WTC11 (cell line): ENCODE measurements at regions not wholly inside any gene's neighbourhood (a gene's known extent, or its start where the extent isn't known, plus 50 kb on each side); places are given as distances from the start of the nearest gene placed in this dataset.

Experiments
- ATAC-seq: fragments of 200-7000 bp; cut with Tn5 transposase; 2 replicates; pipeline ENCODE4 v1.10.0; 2021; ENCODE audit warnings: mild to moderate bottlenecking, moderate library complexity
- CTCF ChIA-PET: fragments of 300-600 bp; sonication (Branson Sonifier 250); formaldehyde crosslinking; loops from one replicate; lab custom pipeline; 2021; ENCODE audit warnings: antibody characterized with exemption; lab: Charles Lee
- POLR2A ChIA-PET: fragments of 350-600 bp; sonication (Branson Sonifier 250); formaldehyde crosslinking; loops from one replicate; lab custom pipeline; 2021; ENCODE audit warnings: antibody characterized with exemption; lab: Charles Lee
- DNase-seq: peaks from one replicate; pipeline ENCODE4 v3.0.0; 2021; ENCODE audit warnings: low spot score
- H3K27ac Mint-ChIP-seq: 2 replicates; pipeline ENCODE4 v1.8.0; 2021; ENCODE audit warnings: mixed read lengths
- H3K27me3 Mint-ChIP-seq: 2 replicates; pipeline ENCODE4 v1.8.0; 2021; ENCODE audit warnings: low read depth, mild to moderate bottlenecking, moderate library complexity, mixed read lengths
- H3K36me3 Mint-ChIP-seq: 2 replicates; pipeline ENCODE4 v1.8.0; 2021; ENCODE audit warnings: mixed read lengths
- H3K4me1 Mint-ChIP-seq: 2 replicates; pipeline ENCODE4 v1.8.0; 2022; ENCODE audit warnings: mixed read lengths
- H3K4me3 Mint-ChIP-seq: 2 replicates; pipeline ENCODE4 v1.8.0; 2021; ENCODE audit warnings: mild to moderate bottlenecking, moderate library complexity, mixed read lengths
- H3K9me3 Mint-ChIP-seq: 2 replicates; pipeline ENCODE4 v1.8.0; 2021; ENCODE audit warnings: mixed read lengths
- GTF2I ChIP-seq: fragments of 250-450 bp; sonication (Bioruptor Pico); conservative IDR thresholded peaks from 2 replicates; pipeline ENCODE4 v1.4.0; 2021; ENCODE audit warnings: mild to moderate bottlenecking
- JUN ChIP-seq: sonication (generic); formaldehyde crosslinking; IDR thresholded peaks from 2 replicates; pipeline ENCODE4 v1.8.0; 2023; ENCODE audit warnings: mild to moderate bottlenecking, missing genetic modification reagents
- KAT7 ChIP-seq: sonication (generic); formaldehyde crosslinking; IDR thresholded peaks from 2 replicates; pipeline ENCODE4 v1.8.1; 2023; ENCODE audit warnings: missing genetic modification reagents, mild to moderate bottlenecking, borderline replicate concordance
- MYBL2 ChIP-seq: sonication (generic); formaldehyde crosslinking; IDR thresholded peaks from 2 replicates; pipeline ENCODE4 v1.8.1; 2023; ENCODE audit warnings: mild to moderate bottlenecking, moderate library complexity, missing genetic modification reagents
- NFYB ChIP-seq: sonication (generic); formaldehyde crosslinking; conservative IDR thresholded peaks from 2 replicates; pipeline ENCODE4 v1.8.0; 2022; ENCODE audit warnings: low read depth, missing genetic modification reagents
- NR1H2 ChIP-seq: sonication (generic); formaldehyde crosslinking; IDR thresholded peaks from 2 replicates; pipeline ENCODE4 v1.9.0; 2021; ENCODE audit warnings: mild to moderate bottlenecking, moderate library complexity, missing genetic modification reagents
- PRDM15 ChIP-seq: sonication (generic); formaldehyde crosslinking; IDR thresholded peaks from 2 replicates; pipeline ENCODE4 v1.8.0; 2022; ENCODE audit warnings: missing genetic modification reagents
- PRRX2 ChIP-seq: fragments of 250-450 bp; sonication (Bioruptor Pico); IDR thresholded peaks from 2 replicates; pipeline ENCODE4 v1.8.0; 2021; ENCODE audit warnings: mild to moderate bottlenecking
- SMAD3 ChIP-seq: sonication (generic); formaldehyde crosslinking; IDR thresholded peaks from 2 replicates; pipeline ENCODE4 v1.8.0; 2022; ENCODE audit warnings: missing genetic modification reagents, mild to moderate bottlenecking, borderline replicate concordance
- SMAD4 ChIP-seq: sonication (generic); formaldehyde crosslinking; IDR thresholded peaks from 2 replicates; pipeline ENCODE4 v1.8.0; 2022; ENCODE audit warnings: mild to moderate bottlenecking, missing genetic modification reagents
- SOX15 ChIP-seq: fragments of 250-450 bp; sonication (Bioruptor Pico); IDR thresholded peaks from 2 replicates; pipeline ENCODE4 v1.9.0; 2021; ENCODE audit warnings: mild to moderate bottlenecking
- TEAD4 ChIP-seq: sonication (generic); formaldehyde crosslinking; IDR thresholded peaks from 2 replicates; pipeline ENCODE4 v1.8.0; 2022; ENCODE audit warnings: mild to moderate bottlenecking, missing genetic modification reagents
- ZNF396 ChIP-seq: fragments of 250-450 bp; sonication (Bioruptor Pico); IDR thresholded peaks from 2 replicates; pipeline ENCODE4 v1.8.0; 2021; ENCODE audit warnings: mild to moderate bottlenecking, moderate library complexity, borderline replicate concordance
- ZNF671 ChIP-seq: fragments of 250-450 bp; sonication (Bioruptor Pico); IDR thresholded peaks from 2 replicates; pipeline ENCODE4 v1.8.0; 2021; ENCODE audit warnings: mild to moderate bottlenecking
- TF ChIP-seq, protein P1 (sequence below): fragments of 250-450 bp; sonication (Bioruptor Pico); IDR thresholded peaks from 2 replicates; pipeline ENCODE4 v1.9.0; 2021; ENCODE audit warnings: moderate library complexity, mild to moderate bottlenecking, inconsistent platforms, borderline replicate concordance
- TF ChIP-seq, protein P2 (sequence below): sonication (generic); formaldehyde crosslinking; IDR thresholded peaks from 2 replicates; pipeline ENCODE4 v1.8.1; 2023; ENCODE audit warnings: mild to moderate bottlenecking, moderate library complexity, missing genetic modification reagents
- TF ChIP-seq, protein P3 (sequence below): fragments of 250-450 bp; sonication (Bioruptor Pico); IDR thresholded peaks from 2 replicates; pipeline ENCODE4 v1.9.0; 2021; ENCODE audit warnings: mild to moderate bottlenecking
- TF ChIP-seq, protein P4 (sequence below): fragments of 250-450 bp; sonication (Bioruptor Pico); IDR thresholded peaks from 2 replicates; pipeline ENCODE4 v2.1.2; 2022; ENCODE audit warnings: mild to moderate bottlenecking, moderate library complexity
- TF ChIP-seq, protein P5 (sequence below): sonication (generic); formaldehyde crosslinking; IDR thresholded peaks from 2 replicates; pipeline ENCODE4 v1.8.1; 2022; ENCODE audit warnings: missing genetic modification reagents, borderline replicate concordance
- TF ChIP-seq, protein P6 (sequence below): fragments of 250-450 bp; sonication (Bioruptor Pico); IDR thresholded peaks from 2 replicates; pipeline ENCODE4 v1.9.0; 2021; ENCODE audit warnings: mild to moderate bottlenecking
- TF ChIP-seq, protein P7 (sequence below): sonication (generic); formaldehyde crosslinking; IDR thresholded peaks from 2 replicates; pipeline ENCODE4 v1.8.1; 2022; ENCODE audit warnings: low read depth, missing genetic modification reagents, borderline replicate concordance

DNA sequence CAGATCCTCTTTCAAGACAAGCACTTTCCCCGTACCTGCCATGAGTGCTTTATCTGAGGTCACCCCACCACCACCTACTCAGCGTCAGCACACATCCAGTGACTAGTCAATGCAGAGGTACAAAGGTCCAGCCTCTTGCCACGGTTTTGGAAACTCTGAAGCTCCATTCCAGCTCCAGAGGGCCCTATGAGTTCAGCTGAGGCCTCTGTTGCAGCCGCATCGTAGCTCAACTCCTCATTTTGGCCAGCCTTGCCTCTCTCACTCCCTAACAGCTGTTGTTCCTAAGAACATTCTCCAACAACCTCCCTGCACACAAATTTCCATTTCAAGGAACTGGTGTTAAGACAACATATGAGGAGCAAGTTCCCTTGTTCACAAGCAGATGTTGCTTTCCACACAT, 405.1 kb upstream of the PROK2 start:
- POLR2A ChIA-PET: no interaction called here
- no peak for ATAC-seq
- TF ChIP-seq, protein P1, sequence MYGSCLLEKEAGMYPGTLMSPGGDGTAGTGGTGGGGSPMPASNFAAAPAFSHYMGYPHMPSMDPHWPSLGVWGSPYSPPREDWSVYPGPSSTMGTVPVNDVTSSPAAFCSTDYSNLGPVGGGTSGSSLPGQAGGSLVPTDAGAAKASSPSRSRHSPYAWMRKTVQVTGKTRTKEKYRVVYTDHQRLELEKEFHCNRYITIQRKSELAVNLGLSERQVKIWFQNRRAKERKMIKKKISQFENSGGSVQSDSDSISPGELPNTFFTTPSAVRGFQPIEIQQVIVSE (CRISPR knock-in tag): no peak
- no peak for TF ChIP-seq KAT7 (CRISPR knock-in tag)
- TF ChIP-seq SMAD4 (CRISPR knock-in tag): no peak
- TF ChIP-seq, protein P2, sequence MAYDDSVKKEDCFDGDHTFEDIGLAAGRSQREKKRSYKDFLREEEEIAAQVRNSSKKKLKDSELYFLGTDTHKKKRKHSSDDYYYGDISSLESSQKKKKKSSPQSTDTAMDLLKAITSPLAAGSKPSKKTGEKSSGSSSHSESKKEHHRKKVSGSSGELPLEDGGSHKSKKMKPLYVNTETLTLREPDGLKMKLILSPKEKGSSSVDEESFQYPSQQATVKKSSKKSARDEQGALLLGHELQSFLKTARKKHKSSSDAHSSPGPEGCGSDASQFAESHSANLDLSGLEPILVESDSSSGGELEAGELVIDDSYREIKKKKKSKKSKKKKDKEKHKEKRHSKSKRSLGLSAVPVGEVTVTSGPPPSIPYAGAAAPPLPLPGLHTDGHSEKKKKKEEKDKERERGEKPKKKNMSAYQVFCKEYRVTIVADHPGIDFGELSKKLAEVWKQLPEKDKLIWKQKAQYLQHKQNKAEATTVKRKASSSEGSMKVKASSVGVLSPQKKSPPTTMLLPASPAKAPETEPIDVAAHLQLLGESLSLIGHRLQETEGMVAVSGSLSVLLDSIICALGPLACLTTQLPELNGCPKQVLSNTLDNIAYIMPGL (CRISPR knock-in tag): no peak
- TF ChIP-seq TEAD4 (CRISPR knock-in tag): no peak
- no peak for TF ChIP-seq SMAD3
- no peak for TF ChIP-seq PRRX2 (CRISPR knock-in tag)
- TF ChIP-seq JUN: no peak
- TF ChIP-seq, protein P3, sequence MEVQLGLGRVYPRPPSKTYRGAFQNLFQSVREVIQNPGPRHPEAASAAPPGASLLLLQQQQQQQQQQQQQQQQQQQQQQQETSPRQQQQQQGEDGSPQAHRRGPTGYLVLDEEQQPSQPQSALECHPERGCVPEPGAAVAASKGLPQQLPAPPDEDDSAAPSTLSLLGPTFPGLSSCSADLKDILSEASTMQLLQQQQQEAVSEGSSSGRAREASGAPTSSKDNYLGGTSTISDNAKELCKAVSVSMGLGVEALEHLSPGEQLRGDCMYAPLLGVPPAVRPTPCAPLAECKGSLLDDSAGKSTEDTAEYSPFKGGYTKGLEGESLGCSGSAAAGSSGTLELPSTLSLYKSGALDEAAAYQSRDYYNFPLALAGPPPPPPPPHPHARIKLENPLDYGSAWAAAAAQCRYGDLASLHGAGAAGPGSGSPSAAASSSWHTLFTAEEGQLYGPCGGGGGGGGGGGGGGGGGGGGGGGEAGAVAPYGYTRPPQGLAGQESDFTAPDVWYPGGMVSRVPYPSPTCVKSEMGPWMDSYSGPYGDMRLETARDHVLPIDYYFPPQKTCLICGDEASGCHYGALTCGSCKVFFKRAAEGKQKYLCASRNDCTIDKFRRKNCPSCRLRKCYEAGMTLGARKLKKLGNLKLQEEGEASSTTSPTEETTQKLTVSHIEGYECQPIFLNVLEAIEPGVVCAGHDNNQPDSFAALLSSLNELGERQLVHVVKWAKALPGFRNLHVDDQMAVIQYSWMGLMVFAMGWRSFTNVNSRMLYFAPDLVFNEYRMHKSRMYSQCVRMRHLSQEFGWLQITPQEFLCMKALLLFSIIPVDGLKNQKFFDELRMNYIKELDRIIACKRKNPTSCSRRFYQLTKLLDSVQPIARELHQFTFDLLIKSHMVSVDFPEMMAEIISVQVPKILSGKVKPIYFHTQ (CRISPR knock-in tag): no peak
- TF ChIP-seq, protein P4, sequence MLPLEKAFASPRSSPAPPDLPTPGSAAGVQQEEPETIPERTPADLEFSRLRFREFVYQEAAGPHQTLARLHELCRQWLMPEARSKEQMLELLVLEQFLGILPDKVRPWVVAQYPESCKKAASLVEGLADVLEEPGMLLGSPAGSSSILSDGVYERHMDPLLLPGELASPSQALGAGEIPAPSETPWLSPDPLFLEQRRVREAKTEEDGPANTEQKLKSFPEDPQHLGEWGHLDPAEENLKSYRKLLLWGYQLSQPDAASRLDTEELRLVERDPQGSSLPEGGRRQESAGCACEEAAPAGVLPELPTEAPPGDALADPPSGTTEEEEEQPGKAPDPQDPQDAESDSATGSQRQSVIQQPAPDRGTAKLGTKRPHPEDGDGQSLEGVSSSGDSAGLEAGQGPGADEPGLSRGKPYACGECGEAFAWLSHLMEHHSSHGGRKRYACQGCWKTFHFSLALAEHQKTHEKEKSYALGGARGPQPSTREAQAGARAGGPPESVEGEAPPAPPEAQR: no peak
- TF ChIP-seq, protein P5, sequence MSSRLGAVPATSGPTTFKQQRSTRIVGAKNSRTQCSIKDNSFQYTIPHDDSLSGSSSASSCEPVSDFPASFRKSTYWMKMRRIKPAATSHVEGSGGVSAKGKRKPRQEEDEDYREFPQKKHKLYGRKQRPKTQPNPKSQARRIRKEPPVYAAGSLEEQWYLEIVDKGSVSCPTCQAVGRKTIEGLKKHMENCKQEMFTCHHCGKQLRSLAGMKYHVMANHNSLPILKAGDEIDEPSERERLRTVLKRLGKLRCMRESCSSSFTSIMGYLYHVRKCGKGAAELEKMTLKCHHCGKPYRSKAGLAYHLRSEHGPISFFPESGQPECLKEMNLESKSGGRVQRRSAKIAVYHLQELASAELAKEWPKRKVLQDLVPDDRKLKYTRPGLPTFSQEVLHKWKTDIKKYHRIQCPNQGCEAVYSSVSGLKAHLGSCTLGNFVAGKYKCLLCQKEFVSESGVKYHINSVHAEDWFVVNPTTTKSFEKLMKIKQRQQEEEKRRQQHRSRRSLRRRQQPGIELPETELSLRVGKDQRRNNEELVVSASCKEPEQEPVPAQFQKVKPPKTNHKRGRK: no peak
- TF ChIP-seq MYBL2 (CRISPR knock-in tag): no peak
- TF ChIP-seq, all 79 proteins: peak for 0
- CTCF ChIA-PET: no interaction called here
- no peak overlapping the region for H3K27ac Mint-ChIP-seq
- no peaks in the 10 kb centered on the region for H3K27me3 Mint-ChIP-seq
- H3K4me3 Mint-ChIP-seq: no peak overlapping the region
- no peak for DNase-seq
- peaks cover 8% of the 10 kb centered on the region for H3K4me1 Mint-ChIP-seq
- H3K36me3 Mint-ChIP-seq: peaks cover 5% of the 10 kb centered on the region; the same call in 1 of the 2 replicates
- peaks cover 23% of the 10 kb centered on the region for H3K9me3 Mint-ChIP-seq

- peaks cover 23% of the 10 kb centered on the region for H3K9me3 Mint-ChIP-seq
- H3K36me3 Mint-ChIP-seq: peaks cover 5% of the 10 kb centered on the region; the same call in 1 of the 2 replicates
- TF ChIP-seq ZNF396 (CRISPR knock-in tag) (no peak), NR1H2 (CRISPR knock-in tag) (no peak), PRDM15 (CRISPR knock-in tag) (no peak), GTF2I (no peak), NFYB (CRISPR knock-in tag) (no peak), SOX15 (no peak), ZNF671 (CRISPR knock-in tag) (no peak)
- TF ChIP-seq, protein P6, sequence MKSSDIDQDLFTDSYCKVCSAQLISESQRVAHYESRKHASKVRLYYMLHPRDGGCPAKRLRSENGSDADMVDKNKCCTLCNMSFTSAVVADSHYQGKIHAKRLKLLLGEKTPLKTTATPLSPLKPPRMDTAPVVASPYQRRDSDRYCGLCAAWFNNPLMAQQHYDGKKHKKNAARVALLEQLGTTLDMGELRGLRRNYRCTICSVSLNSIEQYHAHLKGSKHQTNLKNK (CRISPR knock-in tag): no peak
- TF ChIP-seq, protein P7, sequence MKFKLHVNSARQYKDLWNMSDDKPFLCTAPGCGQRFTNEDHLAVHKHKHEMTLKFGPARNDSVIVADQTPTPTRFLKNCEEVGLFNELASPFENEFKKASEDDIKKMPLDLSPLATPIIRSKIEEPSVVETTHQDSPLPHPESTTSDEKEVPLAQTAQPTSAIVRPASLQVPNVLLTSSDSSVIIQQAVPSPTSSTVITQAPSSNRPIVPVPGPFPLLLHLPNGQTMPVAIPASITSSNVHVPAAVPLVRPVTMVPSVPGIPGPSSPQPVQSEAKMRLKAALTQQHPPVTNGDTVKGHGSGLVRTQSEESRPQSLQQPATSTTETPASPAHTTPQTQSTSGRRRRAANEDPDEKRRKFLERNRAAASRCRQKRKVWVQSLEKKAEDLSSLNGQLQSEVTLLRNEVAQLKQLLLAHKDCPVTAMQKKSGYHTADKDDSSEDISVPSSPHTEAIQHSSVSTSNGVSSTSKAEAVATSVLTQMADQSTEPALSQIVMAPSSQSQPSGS: no peak
- H3K27me3 Mint-ChIP-seq: no peaks in the 10 kb centered on the region
- ATAC-seq (no peak), DNase-seq (no peak)
- CTCF ChIA-PET: no interaction called here
- H3K4me3 Mint-ChIP-seq: no peak overlapping the region
- POLR2A ChIA-PET: no interaction called here
- H3K4me1 Mint-ChIP-seq: peaks cover 8% of the 10 kb centered on the region
- H3K27ac Mint-ChIP-seq: no peak overlapping the region
Measured at GRCh38 chr3:72189339-72189738, 404.4 kb upstream of the PROK2 start.
